Psoas muscle (tissue), 7 donors: ENCODE measurements at regions not wholly inside any gene's neighbourhood (a gene's known extent, or its start where the extent isn't known, plus 50 kb on each side); places are given as distances from the start of the nearest gene placed in this dataset.

Experiments
- ATAC-seq, 4 donors: fragments of 200-7000 bp; cut with Tn5 transposase; one replicate each; pipeline ENCODE4 v1.9.1; 2020; ENCODE audit warnings: moderate library complexity in 3 of 4, mild to moderate bottlenecking in 2 of 4
- DNase-seq, 2 donors: peaks; one replicate each; pipeline ENCODE4 v3.0.0-alpha.2; 2020
- H3K27ac ChIP-seq: fragments of 200-600 bp; one replicate; pipeline ENCODE4 v1.8.0; 2022
- H3K27me3 ChIP-seq, 3 donors: fragments of 200-600 bp in 1 of 3; one replicate each; pipeline versions ENCODE4 v1.6.1 to v1.8.0; 2013 to 2022; ENCODE audit warnings: low read length in 2 of 3, mild to moderate bottlenecking in 2 of 3, moderate library complexity in 1 of 3; ENCODE audit not compliant: insufficient read depth in 3 of 3
- H3K36me3 ChIP-seq, 2 donors: fragments of 200-600 bp in 1 of 2; one replicate each; pipeline versions ENCODE4 v1.6.1 to v1.8.0; 2013 to 2022; ENCODE audit warnings: low read depth in 1 of 2, mild to moderate bottlenecking in 1 of 2, moderate library complexity in 1 of 2; ENCODE audit not compliant: insufficient read depth in 1 of 2
- H3K4me1 ChIP-seq: fragments of 200-600 bp; one replicate; pipeline ENCODE4 v1.8.0; 2022
- H3K4me3 ChIP-seq: fragments of 200-600 bp; one replicate; pipeline ENCODE4 v1.8.0; 2022; ENCODE audit warnings: mild to moderate bottlenecking
- H3K9me3 ChIP-seq: fragments of 200-600 bp; one replicate; pipeline ENCODE4 v1.8.0; 2022
- CTCF ChIP-seq: fragments of 200-600 bp; IDR thresholded peaks from one replicate; pipeline ENCODE4 v1.8.0; 2022; ENCODE audit warnings: antibody characterized with exemption
- WGBS, 3 donors: extraction: QIAGEN DNeasy Blood & Tissue Kit; methylation state at CpG; one replicate each; pipeline versions ENCODE4 v1.1.6 to v1.1.7; 2013; 5-methylcytosine and 5-hydroxymethylcytosine counted together
- intact Hi-C, 2 donors: fragments of 100-400 bp; cut with DNase I; formaldehyde crosslinking; loops; one replicate each; pipeline versions ENCODE4 v1.11.0 to v1.14.2; 2022
- donor health status: healthy with polysubstance abuse.
- donor health status: DM: no; HTN: no; CAD: no; lungs with moderate emphysema.
- donor health status: Bipolar disorder and iron deficiency.
- donor health status: healthy.
- donor health status: DM: yes; HTN: yes; CAD: no.
- donor health status: DM: no; HTN: no; CAD: no.
- donor health status: DM: yes; HTN: yes; CAD: no.

- H3K36me3 ChIP-seq = no peaks in the 10 kb centered on the region
- ATAC-seq = no peak
- H3K4me3 ChIP-seq = no peak overlapping the region
- no peak for TF ChIP-seq CTCF
- no peak for DNase-seq
- H3K9me3 ChIP-seq = no peaks in the 10 kb centered on the region
- H3K4me1 ChIP-seq = no peaks in the 10 kb centered on the region
- H3K27ac ChIP-seq = no peak overlapping the region
- no peaks in the 10 kb centered on the region for H3K27me3 ChIP-seq
- intact Hi-C loops = no loop called here
- WGBS, 3 donors = 74 to 82% (median 76%) methylated on average over 4 of the region's 4 CpGs
Measured at GRCh38 chr4:115334736-115335411, 221.5 kb upstream of the NDST4 start.

GRCh38 chr4:115332078-115332477 lies 218.7 kb upstream of the NDST4 start:
- ATAC-seq (no peak), DNase-seq (no peak)
- Histone ChIP-seq H3K27ac (no peak overlapping the region), H3K9me3 (no peaks in the 10 kb centered on the region), H3K4me1 (no peaks in the 10 kb centered on the region), H3K36me3 (no peaks in the 10 kb centered on the region), H3K4me3 (no peak overlapping the region), H3K27me3 (no peaks in the 10 kb centered on the region)
- intact Hi-C loops = no loop called here
- no peak for TF ChIP-seq CTCF
- WGBS, 3 donors = 56 to 76% (median 61%) methylated on average over 1 of the region's 1 CpG

GRCh38 chr4:115331241-115331640 lies 217.8 kb upstream of the NDST4 start:
- no peak for TF ChIP-seq CTCF
- Histone ChIP-seq H3K4me1 (no peaks in the 10 kb centered on the region), H3K27me3 (no peaks in the 10 kb centered on the region), H3K4me3 (no peak overlapping the region), H3K36me3 (no peaks in the 10 kb centered on the region), H3K9me3 (no peaks in the 10 kb centered on the region), H3K27ac (no peak overlapping the region)
- intact Hi-C loops = no loop called here
- DNase-seq (no peak), ATAC-seq (no peak)
- WGBS, 3 donors = 64 to 95% (median 89%) methylated on average over 2 of the region's 2 CpGs

GRCh38 chr4:115325836-115326235 lies 212.4 kb upstream of the NDST4 start:
- 35 to 42% (median 41%) methylated on average over 2 of the region's 2 CpGs for WGBS, 3 donors
- H3K36me3 ChIP-seq = no peaks in the 10 kb centered on the region
- intact Hi-C loops = no loop called here
- no peak for TF ChIP-seq CTCF
- no peaks in the 10 kb centered on the region for H3K9me3 ChIP-seq
- no peak overlapping the region for H3K4me3 ChIP-seq
- H3K27me3 ChIP-seq = no peaks in the 10 kb centered on the region
- H3K27ac ChIP-seq = no peak overlapping the region
- ATAC-seq (no peak), DNase-seq (no peak)
- H3K4me1 ChIP-seq = no peaks in the 10 kb centered on the region

GRCh38 chr4:115323106-115323707 lies 209.8 kb upstream of the NDST4 start:
- Histone ChIP-seq H3K9me3 (no peaks in the 10 kb centered on the region), H3K4me1 (no peaks in the 10 kb centered on the region), H3K27me3 (no peaks in the 10 kb centered on the region), H3K27ac (no peak overlapping the region), H3K36me3 (no peaks in the 10 kb centered on the region), H3K4me3 (no peak overlapping the region)
- TF ChIP-seq CTCF = no peak
- DNase-seq (no peak), ATAC-seq (no peak)
- 34 to 41% (median 34%) methylated on average over 4 of the region's 4 CpGs for WGBS, 3 donors
- intact Hi-C loops = no loop called here
